HL-60 (cell line): ENCODE measurements at regions not wholly inside any gene's neighbourhood (a gene's known extent, or its start where the extent isn't known, plus 50 kb on each side); places are given as distances from the start of the nearest gene placed in this dataset.

Experiments
- CTCF ChIP-seq: IDR thresholded peaks from one replicate; pipeline ENCODE4 v1.5.1; 2011; ENCODE audit warnings: low read length, control low read depth, inconsistent platforms; ENCODE audit not compliant: insufficient read depth
- GABPA ChIP-seq: IDR thresholded peaks from 2 replicates; pipeline ENCODE4 v1.6.1; 2012; ENCODE audit warnings: low read depth
- POLR2AphosphoS5 ChIP-seq: IDR thresholded peaks from 2 replicates; pipeline ENCODE4 v1.6.1; 2012; ENCODE audit warnings: low read depth
- REST ChIP-seq: IDR thresholded peaks from 2 replicates; pipeline ENCODE4 v1.6.1; 2012; ENCODE audit warnings: low read depth; ENCODE audit not compliant: insufficient replicate concordance
- SPI1 ChIP-seq: IDR thresholded peaks from 2 replicates; pipeline ENCODE4 v1.6.1; 2012; ENCODE audit warnings: low read depth, mild to moderate bottlenecking, borderline replicate concordance

GRCh38 chr6:11645016-11645415, 107.5 kb downstream of the TMEM170B start:
- TF ChIP-seq POLR2AphosphoS5 (no peak), CTCF (no peak), SPI1 (no peak), REST (no peak), GABPA (no peak)
